CD4-positive, alpha-beta T cell treated with Interleukin-4 for 4 hours (primary cell): ENCODE measurements at regions not wholly inside any gene's neighbourhood (a gene's known extent, or its start where the extent isn't known, plus 50 kb on each side); places are given as distances from the start of the nearest gene placed in this dataset.

ENCODE experiments used
- DNase-seq: peaks from one replicate; pipeline ENCODE4 v3.0.0-alpha.2; 2020

GRCh38 chr3:194769020-194769643 lies 83.4 kb downstream of the FAM43A start:
- DNase-seq: peak; percentile 97

- no peak for DNase-seq
Observed at GRCh38 chr3:194772241-194773000, 86.7 kb downstream of the FAM43A start.

GRCh38 chr3:194773216-194773615 lies 87.5 kb downstream of the FAM43A start:
- DNase-seq: no peak

- DNase-seq: no peak
Observed at GRCh38 chr3:194773771-194774455, 88.2 kb downstream of the FAM43A start.

GRCh38 chr3:194775266-194775665 lies 89.6 kb downstream of the FAM43A start:
- DNase-seq: no peak

GRCh38 chr3:194775731-194776130 lies 90.0 kb downstream of the FAM43A start:
- DNase-seq: no peak

- no peak for DNase-seq
Observed at GRCh38 chr3:194777729-194778128, 92.0 kb downstream of the FAM43A start.

- DNase-seq: no peak
Observed at GRCh38 chr3:194779729-194780224, 94.1 kb downstream of the FAM43A start.

- DNase-seq: no peak
Observed at GRCh38 chr3:194780706-194781105, 95.0 kb downstream of the FAM43A start.

GRCh38 chr3:194781617-194782016 lies 95.9 kb downstream of the FAM43A start:
- no peak for DNase-seq

GRCh38 chr3:194782698-194783404 lies 97.2 kb downstream of the FAM43A start:
- no peak for DNase-seq

- DNase-seq: no peak
Observed at GRCh38 chr3:194784361-194784760, 98.7 kb downstream of the FAM43A start.

GRCh38 chr3:194785315-194785714 lies 99.6 kb downstream of the FAM43A start:
- DNase-seq: no peak

GRCh38 chr3:194787072-194787471 lies 101.4 kb downstream of the FAM43A start:
- no peak for DNase-seq

- DNase-seq: no peak
Observed at GRCh38 chr3:194787650-194788049, 102.0 kb downstream of the FAM43A start.

GRCh38 chr3:194792368-194792767 lies 106.7 kb downstream of the FAM43A start:
- DNase-seq: no peak

- no peak for DNase-seq
Observed at GRCh38 chr3:194797555-194798250, 112.0 kb downstream of the FAM43A start.

- DNase-seq: no peak
Observed at GRCh38 chr3:194798486-194798885, 112.8 kb downstream of the FAM43A start.

GRCh38 chr3:194800002-194800401 lies 114.3 kb downstream of the FAM43A start:
- DNase-seq: no peak

- DNase-seq: no peak
Observed at GRCh38 chr3:194801461-194802432, 116.1 kb downstream of the FAM43A start.

- no peak for DNase-seq
Observed at GRCh38 chr3:194804796-194805195, 119.1 kb downstream of the FAM43A start.
